Prostate gland (tissue), 2 donors: ENCODE measurements at regions not wholly inside any gene's neighbourhood (a gene's known extent, or its start where the extent isn't known, plus 50 kb on each side); places are given as distances from the start of the nearest gene placed in this dataset.

Experiments
- CTCF ChIP-seq, 4 experiments: fragments of 200-600 bp in 2 of 4; fragments of 450-650 bp in 2 of 4; sonication (generic) in 2 of 4; IDR thresholded peaks; 1 replicate in 3 of 4; 2 replicates in 1 of 4; pipeline ENCODE4 v1.5.1; 2016 to 2019; ENCODE audit warnings: antibody characterized with exemption in 4 of 4, mild to moderate bottlenecking in 2 of 4, moderate library complexity in 2 of 4
- POLR2A ChIP-seq: fragments of 450-650 bp; IDR thresholded peaks from one replicate; pipeline ENCODE4 v1.6.1; 2016; ENCODE audit warnings: antibody characterized with exemption, mild to moderate bottlenecking

DNA sequence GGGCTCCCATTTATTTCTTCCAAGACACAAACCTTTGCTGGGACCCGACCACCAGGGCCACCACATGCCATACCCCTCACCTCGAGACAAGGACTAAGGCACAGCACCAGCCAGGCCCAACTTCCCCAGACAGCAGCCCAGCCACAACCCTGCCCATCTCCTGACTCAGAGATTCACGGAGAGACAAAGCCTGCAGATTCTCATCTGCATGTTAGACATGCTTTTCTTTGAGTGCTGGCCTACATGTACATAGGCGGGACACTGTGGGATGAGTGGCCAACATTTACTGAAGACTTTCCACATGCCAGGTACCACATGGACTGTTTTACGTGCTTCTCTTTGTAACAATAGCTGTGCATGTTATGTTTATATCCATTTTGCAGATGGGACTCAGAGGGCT, 221.3 kb upstream of the ZMIZ1 start:
- TF ChIP-seq CTCF (IDR thresholded peaks at IDR 0.05) = no peak
- no peak for TF ChIP-seq POLR2A
